Sigmoid colon (tissue), 3 donors: ENCODE measurements at regions not wholly inside any gene's neighbourhood (a gene's known extent, or its start where the extent isn't known, plus 50 kb on each side); places are given as distances from the start of the nearest gene placed in this dataset.

Source experiments
- CTCF ChIP-seq, 4 experiments: fragments of 450-650 bp in 3 of 4; fragments of 200-600 bp in 1 of 4; IDR thresholded peaks; one replicate each; pipeline ENCODE4 v1.5.1; 2016 to 2019; ENCODE audit warnings: antibody characterized with exemption in 4 of 4, mild to moderate bottlenecking in 3 of 4, moderate library complexity in 2 of 4
- POLR2A ChIP-seq, 2 donors: fragments of 450-650 bp; IDR thresholded peaks; one replicate each; pipeline ENCODE4 v1.6.1; 2016; ENCODE audit warnings: antibody characterized with exemption in 2 of 2, mild to moderate bottlenecking in 2 of 2, moderate library complexity in 2 of 2

DNA sequence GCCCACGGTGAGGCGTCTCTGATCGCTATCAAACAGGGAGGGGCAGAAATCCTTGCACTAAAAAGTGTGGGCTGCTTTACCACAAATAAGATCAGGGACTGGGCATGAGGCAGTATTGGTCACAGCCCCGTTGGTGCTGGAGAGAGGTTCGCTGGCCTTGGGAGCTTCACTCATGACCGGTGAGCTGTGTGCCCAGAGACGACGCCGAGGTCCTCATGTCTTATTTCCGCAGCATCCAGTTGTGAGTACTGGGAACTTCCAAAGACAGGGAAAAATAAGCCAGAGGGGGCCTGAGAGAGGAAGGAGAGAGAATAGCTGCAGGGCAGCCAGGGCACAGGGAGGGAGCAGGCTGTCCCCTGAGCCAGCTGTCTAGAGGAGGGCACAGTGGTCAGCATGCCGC lies 154.2 kb upstream of the PRKCQ start:
- TF ChIP-seq POLR2A (IDR thresholded peaks at IDR 0.05): no peak
- no peak for TF ChIP-seq CTCF (IDR thresholded peaks at IDR 0.05)
